ENCODE measurements at regions not wholly inside any gene's neighbourhood (a gene's known extent, or its start where the extent isn't known, plus 50 kb on each side); places are given as distances from the start of the nearest gene placed in this dataset.

DNA sequence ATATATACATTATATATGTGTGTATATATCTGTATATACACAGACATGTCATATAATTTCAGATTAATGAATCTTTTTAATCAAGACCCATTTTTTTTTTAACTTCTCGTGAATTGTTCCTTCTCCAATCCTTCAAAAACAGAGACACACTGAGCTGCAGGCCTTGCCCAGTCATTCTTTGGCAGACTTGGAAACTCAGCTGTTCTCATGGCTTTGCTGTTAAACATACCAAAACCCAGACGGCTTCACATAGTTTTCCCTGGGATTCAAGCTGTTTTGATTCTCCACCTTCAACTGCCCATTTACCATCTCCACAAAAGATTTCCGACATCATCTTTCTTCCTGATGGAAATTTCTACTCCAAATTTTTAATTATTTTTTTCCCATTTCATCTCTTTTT, 148.7 kb downstream of the KCNJ2 start:
- no peaks in the 10 kb centered on the region for H3K36me3 Mint-ChIP-seq (ENCODE audit: unreplicated experiment)
- TF ChIP-seq, protein P1, sequence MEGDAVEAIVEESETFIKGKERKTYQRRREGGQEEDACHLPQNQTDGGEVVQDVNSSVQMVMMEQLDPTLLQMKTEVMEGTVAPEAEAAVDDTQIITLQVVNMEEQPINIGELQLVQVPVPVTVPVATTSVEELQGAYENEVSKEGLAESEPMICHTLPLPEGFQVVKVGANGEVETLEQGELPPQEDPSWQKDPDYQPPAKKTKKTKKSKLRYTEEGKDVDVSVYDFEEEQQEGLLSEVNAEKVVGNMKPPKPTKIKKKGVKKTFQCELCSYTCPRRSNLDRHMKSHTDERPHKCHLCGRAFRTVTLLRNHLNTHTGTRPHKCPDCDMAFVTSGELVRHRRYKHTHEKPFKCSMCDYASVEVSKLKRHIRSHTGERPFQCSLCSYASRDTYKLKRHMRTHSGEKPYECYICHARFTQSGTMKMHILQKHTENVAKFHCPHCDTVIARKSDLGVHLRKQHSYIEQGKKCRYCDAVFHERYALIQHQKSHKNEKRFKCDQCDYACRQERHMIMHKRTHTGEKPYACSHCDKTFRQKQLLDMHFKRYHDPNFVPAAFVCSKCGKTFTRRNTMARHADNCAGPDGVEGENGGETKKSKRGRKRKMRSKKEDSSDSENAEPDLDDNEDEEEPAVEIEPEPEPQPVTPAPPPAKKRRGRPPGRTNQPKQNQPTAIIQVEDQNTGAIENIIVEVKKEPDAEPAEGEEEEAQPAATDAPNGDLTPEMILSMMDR (IDR thresholded peaks at IDR 0.05; ENCODE audit: partially characterized antibody, unreplicated experiment) = no peak
- no peaks in the 10 kb centered on the region for H3K4me1 Mint-ChIP-seq (ENCODE audit: low read depth, unreplicated experiment)
- no peaks in the 10 kb centered on the region for H3K27me3 Mint-ChIP-seq (ENCODE audit: unreplicated experiment)
- H3K27ac Mint-ChIP-seq (ENCODE audit: unreplicated experiment) = no peak overlapping the region
- H3K4me3 Mint-ChIP-seq (ENCODE audit: unreplicated experiment) = no peak overlapping the region
- DNase-seq = no peak
- H3K9me3 Mint-ChIP-seq (ENCODE audit: unreplicated experiment) = no peaks in the 10 kb centered on the region

- Mint-ChIP-seq H3K4me3 (ENCODE audit: unreplicated experiment) (no peak overlapping the region), H3K36me3 (ENCODE audit: unreplicated experiment) (no peaks in the 10 kb centered on the region), H3K4me1 (ENCODE audit: low read depth, unreplicated experiment) (no peaks in the 10 kb centered on the region), H3K27me3 (ENCODE audit: unreplicated experiment) (no peaks in the 10 kb centered on the region), H3K27ac (ENCODE audit: unreplicated experiment) (no peak overlapping the region), H3K9me3 (ENCODE audit: unreplicated experiment) (no peaks in the 10 kb centered on the region)
- TF ChIP-seq, protein P1 (IDR thresholded peaks at IDR 0.05; ENCODE audit: partially characterized antibody, unreplicated experiment) = no peak
- no peak for DNase-seq
Observed at GRCh38 chr17:70319516-70319915, 150.2 kb downstream of the KCNJ2 start.

DNA sequence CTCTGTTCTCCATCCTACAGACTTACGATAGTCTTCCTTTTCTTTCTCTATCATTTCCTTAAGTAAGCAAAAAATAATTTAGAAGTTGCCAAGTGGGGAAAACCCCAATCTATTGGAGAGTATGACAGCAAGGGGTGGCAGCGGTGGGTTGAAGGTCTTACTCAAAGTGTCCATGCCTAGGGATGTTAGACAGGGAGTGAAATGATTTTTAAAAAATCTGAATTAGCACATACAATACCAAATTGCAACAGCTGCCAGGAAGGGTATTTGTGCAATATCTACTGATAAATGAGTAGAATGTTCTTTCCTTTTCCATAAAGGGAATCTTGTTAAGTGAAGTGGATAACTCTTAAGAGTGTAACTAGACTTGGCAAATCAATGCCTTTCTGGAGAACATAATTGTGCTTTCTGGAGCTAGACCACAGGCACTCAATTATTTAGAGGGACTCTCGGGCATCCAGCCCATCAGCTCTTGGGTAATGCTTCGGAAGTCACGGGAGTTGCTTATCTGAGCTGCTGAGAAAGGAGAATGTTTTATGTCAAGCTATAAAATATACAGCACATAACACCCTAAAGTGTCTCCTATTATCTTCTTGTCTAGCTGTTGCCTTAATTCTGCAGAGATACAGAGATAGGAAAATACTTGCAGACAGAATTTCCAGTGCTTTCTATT, 151.5 kb downstream of the KCNJ2 start:
- Mint-ChIP-seq H3K4me1 (ENCODE audit: low read depth, unreplicated experiment) (no peaks in the 10 kb centered on the region), H3K27ac (ENCODE audit: unreplicated experiment) (no peak overlapping the region), H3K36me3 (ENCODE audit: unreplicated experiment) (no peaks in the 10 kb centered on the region), H3K9me3 (ENCODE audit: unreplicated experiment) (no peaks in the 10 kb centered on the region), H3K27me3 (ENCODE audit: unreplicated experiment) (no peaks in the 10 kb centered on the region), H3K4me3 (ENCODE audit: unreplicated experiment) (no peak overlapping the region)
- DNase-seq = no peak
- TF ChIP-seq, protein P1 (IDR thresholded peaks at IDR 0.05; ENCODE audit: partially characterized antibody, unreplicated experiment) = no peak

DNA sequence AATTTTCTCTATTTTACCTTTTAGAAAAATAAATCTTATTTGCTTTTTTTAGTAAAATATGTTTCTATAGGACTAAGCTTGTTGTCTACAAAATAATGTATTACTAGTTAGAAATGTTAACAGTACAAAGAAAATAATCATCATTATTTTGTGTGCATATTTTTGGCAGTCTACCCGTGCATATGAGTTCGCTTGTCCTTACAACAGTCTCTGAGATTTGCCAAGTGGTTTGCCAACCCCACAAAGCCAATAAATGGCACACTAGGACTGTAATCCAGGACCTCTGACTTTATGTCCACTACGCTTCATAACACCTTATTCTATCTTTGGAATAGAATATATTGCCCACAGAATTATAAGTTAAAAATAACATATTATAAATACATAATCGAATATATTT, 152.0 kb downstream of the KCNJ2 start:
- Mint-ChIP-seq H3K4me1 (ENCODE audit: low read depth, unreplicated experiment) (no peaks in the 10 kb centered on the region), H3K9me3 (ENCODE audit: unreplicated experiment) (no peaks in the 10 kb centered on the region)
- TF ChIP-seq, protein P1 (IDR thresholded peaks at IDR 0.05; ENCODE audit: partially characterized antibody, unreplicated experiment) = no peak

GRCh38 chr17:70323269-70323668, 153.9 kb downstream of the KCNJ2 start:
- H3K4me1 Mint-ChIP-seq (ENCODE audit: low read depth, unreplicated experiment) = no peaks in the 10 kb centered on the region
- TF ChIP-seq, protein P1 (IDR thresholded peaks at IDR 0.05; ENCODE audit: partially characterized antibody, unreplicated experiment) = no peak
- no peaks in the 10 kb centered on the region for H3K36me3 Mint-ChIP-seq (ENCODE audit: unreplicated experiment)
- H3K27me3 Mint-ChIP-seq (ENCODE audit: unreplicated experiment) = no peaks in the 10 kb centered on the region
- no peak overlapping the region for H3K4me3 Mint-ChIP-seq (ENCODE audit: unreplicated experiment)
- no peak overlapping the region for H3K27ac Mint-ChIP-seq (ENCODE audit: unreplicated experiment)
- no peaks in the 10 kb centered on the region for H3K9me3 Mint-ChIP-seq (ENCODE audit: unreplicated experiment)
- no peak for DNase-seq

More for the DNA sequence above, 152.0 kb downstream of the KCNJ2 start:
- no peak overlapping the region for H3K4me3 Mint-ChIP-seq (ENCODE audit: unreplicated experiment)
- H3K36me3 Mint-ChIP-seq (ENCODE audit: unreplicated experiment) = no peaks in the 10 kb centered on the region
- no peak for DNase-seq
- H3K27me3 Mint-ChIP-seq (ENCODE audit: unreplicated experiment) = no peaks in the 10 kb centered on the region
- H3K27ac Mint-ChIP-seq (ENCODE audit: unreplicated experiment) = no peak overlapping the region

Data from glutamatergic neuron (in vitro differentiated cells).